Karpas-422 (cell line): ENCODE measurements at regions not wholly inside any gene's neighbourhood (a gene's known extent, or its start where the extent isn't known, plus 50 kb on each side); places are given as distances from the start of the nearest gene placed in this dataset.

Experiments
- DNase-seq: peaks from one replicate; pipeline ENCODE4 v3.0.0-alpha.2; 2015
- H2AFZ ChIP-seq: fragments of 200-600 bp; sonication (generic); 2 replicates; pipeline ENCODE4 v1.6.1; 2014; ENCODE audit warnings: antibody characterized with exemption, low read length, mixed read lengths
- H3K27ac ChIP-seq: fragments of 200-600 bp; sonication (generic); 2 replicates; pipeline ENCODE4 v1.5.1; 2014; ENCODE audit warnings: mild to moderate bottlenecking, low read length, moderate library complexity
- H3K27me3 ChIP-seq: fragments of 200-600 bp; sonication (generic); 2 replicates; pipeline ENCODE4 v1.6.1; 2014; ENCODE audit warnings: low read length, mixed read lengths
- H3K36me3 ChIP-seq: fragments of 200-600 bp; sonication (generic); 2 replicates; pipeline ENCODE4 v1.6.1; 2014; ENCODE audit warnings: low read length, mixed read lengths; ENCODE audit not compliant: insufficient read depth
- H3K4me1 ChIP-seq: fragments of 200-600 bp; sonication (generic); 2 replicates; pipeline ENCODE4 v1.6.1; 2014; ENCODE audit warnings: mild to moderate bottlenecking, low read length, mixed read lengths
- H3K4me2 ChIP-seq: fragments of 200-600 bp; sonication (generic); 2 replicates; pipeline ENCODE4 v1.6.1; 2014; ENCODE audit warnings: low read length, low read depth, mild to moderate bottlenecking; ENCODE audit not compliant: poor library complexity, severe bottlenecking
- H3K4me3 ChIP-seq: fragments of 200-600 bp; sonication (generic); 2 replicates; pipeline ENCODE4 v1.5.1; 2014; ENCODE audit warnings: mild to moderate bottlenecking, antibody characterized with exemption, low read length, mixed read lengths
- H3K79me2 ChIP-seq: fragments of 200-600 bp; sonication (generic); 2 replicates; pipeline ENCODE4 v1.6.1; 2014; ENCODE audit warnings: mild to moderate bottlenecking, low read length, mixed read lengths
- H3K9ac ChIP-seq: fragments of 200-600 bp; sonication (generic); 2 replicates; pipeline ENCODE4 v1.6.0; 2014; ENCODE audit warnings: low read length
- H3K9me2 ChIP-seq: fragments of 200-600 bp; sonication (generic), shearing (Covaris generic); replicated peaks from 2 replicates; pipeline ENCODE4 v1.6.0; 2014; ENCODE audit warnings: mild to moderate bottlenecking, low read length, moderate library complexity; ENCODE audit not compliant: insufficient read depth
- H3K9me3 ChIP-seq: fragments of 300-700, 200-600 bp; sonication (generic); 2 replicates; pipeline ENCODE4 v1.6.1; 2014; ENCODE audit warnings: low read length, mixed read lengths
- H4K20me1 ChIP-seq: fragments of 200-600 bp; sonication (generic); 2 replicates; pipeline ENCODE4 v1.6.1; 2014; ENCODE audit warnings: mild to moderate bottlenecking, antibody characterized with exemption, low read length, low read depth; ENCODE audit not compliant: insufficient read depth

GRCh38 chr5:124637011-124637410 lies 109.4 kb downstream of the ZNF608 start:
- Histone ChIP-seq H3K9ac (no peak overlapping the region), H3K27me3 (no peaks in the 10 kb centered on the region), H3K9me2 (no peaks in the 10 kb centered on the region), H2AFZ (no peak overlapping the region), H3K36me3 (no peaks in the 10 kb centered on the region), H3K79me2 (no peaks in the 10 kb centered on the region), H3K4me1 (peaks cover 8% of the 10 kb centered on the region), H3K4me2 (no peak overlapping the region), H3K27ac (no peak overlapping the region), H3K9me3 (no peaks in the 10 kb centered on the region), H3K4me3 (no peak overlapping the region), H4K20me1 (no peaks in the 10 kb centered on the region)
- DNase-seq = no peak

- no peaks in the 10 kb centered on the region for H3K79me2 ChIP-seq
- H3K9me3 ChIP-seq = no peaks in the 10 kb centered on the region
- H3K9me2 ChIP-seq = no peaks in the 10 kb centered on the region
- H2AFZ ChIP-seq = no peak overlapping the region
- no peaks in the 10 kb centered on the region for H4K20me1 ChIP-seq
- no peaks in the 10 kb centered on the region for H3K27me3 ChIP-seq
- H3K27ac ChIP-seq = no peak overlapping the region
- no peak overlapping the region for H3K4me2 ChIP-seq
- DNase-seq = no peak
- H3K4me3 ChIP-seq = no peak overlapping the region
- peaks cover 5% of the 10 kb centered on the region; the same call in 1 of the 2 replicates for H3K4me1 ChIP-seq
- no peak overlapping the region for H3K9ac ChIP-seq
- H3K36me3 ChIP-seq = no peaks in the 10 kb centered on the region
Observed at GRCh38 chr5:124634741-124635323, 111.6 kb downstream of the ZNF608 start.

GRCh38 chr5:124634228-124634739 lies 112.2 kb downstream of the ZNF608 start:
- Histone ChIP-seq H3K4me2 (no peak overlapping the region), H3K27me3 (no peaks in the 10 kb centered on the region)

GRCh38 chr5:124633209-124633608 lies 113.2 kb downstream of the ZNF608 start:
- no peak overlapping the region for H3K9ac ChIP-seq
- H3K36me3 ChIP-seq = no peaks in the 10 kb centered on the region
- no peak for DNase-seq
- no peak overlapping the region for H2AFZ ChIP-seq
- H3K9me3 ChIP-seq = no peaks in the 10 kb centered on the region
- H3K9me2 ChIP-seq = no peaks in the 10 kb centered on the region
- peaks cover 5% of the 10 kb centered on the region; the same call in 1 of the 2 replicates for H3K4me1 ChIP-seq
- no peaks in the 10 kb centered on the region for H3K27me3 ChIP-seq
- no peak overlapping the region for H3K4me3 ChIP-seq
- H4K20me1 ChIP-seq = no peaks in the 10 kb centered on the region
- no peak overlapping the region for H3K4me2 ChIP-seq
- H3K27ac ChIP-seq = no peak overlapping the region
- H3K79me2 ChIP-seq = no peaks in the 10 kb centered on the region

More at GRCh38 chr5:124634228-124634739, 112.2 kb downstream of the ZNF608 start:
- peaks cover 5% of the 10 kb centered on the region; the same call in 1 of the 2 replicates for H3K4me1 ChIP-seq
- DNase-seq = no peak
- no peaks in the 10 kb centered on the region for H3K36me3 ChIP-seq
- H3K4me3 ChIP-seq = no peak overlapping the region
- no peak overlapping the region for H3K9ac ChIP-seq
- H3K9me2 ChIP-seq = no peaks in the 10 kb centered on the region
- no peaks in the 10 kb centered on the region for H3K79me2 ChIP-seq
- no peak overlapping the region for H2AFZ ChIP-seq
- no peaks in the 10 kb centered on the region for H3K9me3 ChIP-seq
- H3K27ac ChIP-seq = no peak overlapping the region
- H4K20me1 ChIP-seq = no peaks in the 10 kb centered on the region

GRCh38 chr5:124631874-124632550 lies 114.4 kb downstream of the ZNF608 start:
- Histone ChIP-seq H3K4me3 (no peak overlapping the region), H3K79me2 (no peaks in the 10 kb centered on the region), H4K20me1 (no peaks in the 10 kb centered on the region), H3K9me3 (no peaks in the 10 kb centered on the region), H3K4me1 (peaks cover 6% of the 10 kb centered on the region), H3K27me3 (no peaks in the 10 kb centered on the region), H3K4me2 (no peak overlapping the region), H3K9ac (no peak overlapping the region), H3K9me2 (no peaks in the 10 kb centered on the region), H3K27ac (no peak overlapping the region), H2AFZ (no peak overlapping the region), H3K36me3 (no peaks in the 10 kb centered on the region)
- no peak for DNase-seq

GRCh38 chr5:124630767-124631704 lies 115.4 kb downstream of the ZNF608 start:
- H3K4me3 ChIP-seq = no peak overlapping the region
- H3K9me3 ChIP-seq = no peaks in the 10 kb centered on the region
- H3K9ac ChIP-seq = no peak overlapping the region
- no peaks in the 10 kb centered on the region for H3K9me2 ChIP-seq
- H3K4me2 ChIP-seq = no peak overlapping the region
- H3K4me1 ChIP-seq = peaks cover 16% of the 10 kb centered on the region
- H3K27me3 ChIP-seq = no peaks in the 10 kb centered on the region
- no peak overlapping the region for H2AFZ ChIP-seq
- DNase-seq = no peak
- no peaks in the 10 kb centered on the region for H3K36me3 ChIP-seq
- no peaks in the 10 kb centered on the region for H4K20me1 ChIP-seq
- H3K79me2 ChIP-seq = no peaks in the 10 kb centered on the region
- no peak overlapping the region for H3K27ac ChIP-seq

GRCh38 chr5:124628721-124629596 lies 117.5 kb downstream of the ZNF608 start:
- Histone ChIP-seq H3K4me3 (no peak overlapping the region), H3K9me3 (no peaks in the 10 kb centered on the region), H3K9ac (no peak overlapping the region), H3K9me2 (no peaks in the 10 kb centered on the region), H2AFZ (no peak overlapping the region), H3K27me3 (no peaks in the 10 kb centered on the region), H3K36me3 (no peaks in the 10 kb centered on the region), H4K20me1 (no peaks in the 10 kb centered on the region), H3K4me1 (peaks cover 29% of the 10 kb centered on the region), H3K4me2 (no peak overlapping the region), H3K79me2 (no peaks in the 10 kb centered on the region), H3K27ac (no peak overlapping the region)
- DNase-seq = no peak
